GM12892 (cell line): ENCODE measurements at regions not wholly inside any gene's neighbourhood (a gene's known extent, or its start where the extent isn't known, plus 50 kb on each side); places are given as distances from the start of the nearest gene placed in this dataset.

Experiments
- POLR2A ChIP-seq: IDR thresholded peaks from 2 replicates; pipeline ENCODE4 v1.6.1; 2011; ENCODE audit warnings: low read depth, low read length, control low read depth
- POLR2AphosphoS5 ChIP-seq: IDR thresholded peaks from 2 replicates; pipeline ENCODE4 v1.6.1; 2011; ENCODE audit warnings: low read depth, low read length, control low read depth
- TAF1 ChIP-seq: IDR thresholded peaks from 2 replicates; pipeline ENCODE4 v1.6.1; 2011; ENCODE audit warnings: low read depth, mild to moderate bottlenecking, control low read depth, low read length, borderline replicate concordance

- TF ChIP-seq POLR2AphosphoS5 (no peak), POLR2A (no peak), TAF1 (no peak)
Observed at GRCh38 chr14:30292541-30292940, 266.4 kb upstream of the G2E3 start.
